ENCODE measurements at regions not wholly inside any gene's neighbourhood (a gene's known extent, or its start where the extent isn't known, plus 50 kb on each side); places are given as distances from the start of the nearest gene placed in this dataset.

DNA sequence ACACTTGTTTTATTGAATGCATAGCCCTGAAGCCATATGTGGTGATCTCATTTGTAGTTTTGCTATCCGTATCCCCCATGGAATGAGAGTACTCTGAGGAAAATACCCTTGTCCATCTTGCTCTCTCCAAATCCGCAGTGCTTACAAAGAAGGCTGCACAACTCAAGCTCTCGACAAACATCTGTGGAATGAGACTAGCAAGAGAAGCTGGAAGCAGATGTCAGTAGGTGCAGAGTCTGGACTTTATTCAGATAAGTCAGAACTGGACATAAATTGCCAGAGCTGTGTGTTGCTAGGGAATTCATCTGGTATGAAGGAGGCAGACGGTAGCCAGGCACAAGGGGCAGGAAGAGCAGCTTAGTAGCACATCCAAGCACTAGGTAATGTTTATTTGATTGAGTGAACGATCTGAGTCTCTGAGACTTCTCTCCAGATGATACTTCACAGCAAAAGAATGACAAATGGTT is 1046.2 kb downstream of the XPNPEP1 start:
- Mint-ChIP-seq H3K36me3 (no peaks in the 10 kb centered on the region), H3K4me1 (ENCODE audit: low read depth) (no peaks in the 10 kb centered on the region), H3K4me3 (no peak overlapping the region), H3K9me3 (ENCODE audit: low read depth) (no peaks in the 10 kb centered on the region), H3K27ac (no peak overlapping the region), H3K27me3 (no peaks in the 10 kb centered on the region)

DNA sequence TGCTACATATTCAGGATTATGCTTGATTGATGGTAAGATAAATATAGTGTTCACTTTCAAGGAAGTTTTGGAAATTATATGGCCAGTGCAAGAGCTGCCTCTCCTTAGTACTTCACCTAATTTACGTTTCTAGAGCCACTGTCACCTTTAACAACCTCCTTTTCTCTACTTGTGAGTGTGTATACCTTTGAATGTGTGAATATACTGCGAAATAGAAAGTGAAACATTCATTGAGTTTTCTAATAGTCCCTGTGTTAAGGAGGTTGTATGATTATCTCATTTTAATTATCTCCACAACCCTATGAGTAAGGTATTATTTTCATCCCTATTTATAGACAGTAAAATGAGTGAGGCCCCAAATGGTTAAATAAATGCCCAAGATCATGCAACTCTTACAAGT is 1050.5 kb downstream of the XPNPEP1 start:
- H3K4me1 Mint-ChIP-seq (ENCODE audit: low read depth): no peaks in the 10 kb centered on the region
- H3K36me3 Mint-ChIP-seq: no peaks in the 10 kb centered on the region
- no peaks in the 10 kb centered on the region for H3K9me3 Mint-ChIP-seq (ENCODE audit: low read depth)
- no peak overlapping the region for H3K4me3 Mint-ChIP-seq
- no peak overlapping the region for H3K27ac Mint-ChIP-seq
- H3K27me3 Mint-ChIP-seq: no peaks in the 10 kb centered on the region

DNA sequence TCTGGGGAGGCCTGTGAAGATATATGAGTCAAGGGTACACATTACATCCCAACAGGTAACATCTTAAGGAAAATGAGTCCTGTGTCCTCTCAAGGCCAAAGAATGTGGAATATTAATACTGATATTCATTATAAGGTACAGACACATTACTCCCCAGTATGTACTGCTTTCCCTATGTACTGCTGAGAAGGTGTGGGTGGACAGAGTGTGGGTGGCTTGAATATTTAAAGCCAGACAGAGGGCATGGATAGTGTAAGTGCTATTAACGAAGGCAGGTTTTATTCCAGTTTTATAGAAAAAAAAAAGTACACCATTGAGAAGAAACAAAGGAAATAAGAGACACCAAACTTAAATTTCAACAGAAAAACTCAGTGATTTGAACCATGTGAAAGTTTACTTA is 1054.4 kb downstream of the XPNPEP1 start:
- H3K4me1 Mint-ChIP-seq (ENCODE audit: low read depth): no peaks in the 10 kb centered on the region
- no peak overlapping the region for H3K27ac Mint-ChIP-seq
- no peak overlapping the region for H3K4me3 Mint-ChIP-seq
- H3K9me3 Mint-ChIP-seq (ENCODE audit: low read depth): peaks cover 5% of the 10 kb centered on the region
- H3K36me3 Mint-ChIP-seq: no peaks in the 10 kb centered on the region
- H3K27me3 Mint-ChIP-seq: no peaks in the 10 kb centered on the region

DNA sequence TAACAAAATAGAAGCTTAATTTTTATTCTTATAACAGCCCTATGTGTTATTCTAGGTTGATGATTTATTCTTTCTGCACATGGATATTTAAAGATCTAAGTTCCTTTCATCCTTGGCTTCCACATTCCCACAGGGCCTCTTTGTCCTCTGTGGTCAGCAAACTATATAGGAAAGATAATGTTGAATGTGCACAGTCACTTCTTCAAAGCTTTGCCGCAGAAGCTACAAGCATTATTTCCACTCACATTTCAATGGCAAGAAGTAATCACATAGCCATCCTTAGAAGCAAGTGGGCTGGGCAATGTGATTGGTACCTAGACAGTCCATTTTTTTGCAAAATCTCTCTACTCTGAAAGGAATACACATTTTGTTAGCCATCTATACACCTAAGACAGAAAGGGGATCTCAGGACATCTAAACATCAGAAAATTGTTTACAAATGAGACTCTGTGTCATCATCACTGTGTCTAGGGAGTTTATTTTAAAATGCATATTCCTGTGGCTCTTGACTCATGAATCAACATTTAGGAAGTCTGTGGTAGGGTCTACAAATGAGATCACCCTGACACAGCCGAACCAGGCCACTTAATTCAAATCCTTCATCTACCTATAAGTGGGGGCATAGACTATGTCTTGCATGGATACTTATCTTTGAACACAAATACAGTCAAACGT is 1060.5 kb downstream of the XPNPEP1 start:
- no peaks in the 10 kb centered on the region for H3K4me1 Mint-ChIP-seq (ENCODE audit: low read depth)
- no peaks in the 10 kb centered on the region for H3K36me3 Mint-ChIP-seq
- no peak overlapping the region for H3K4me3 Mint-ChIP-seq
- H3K9me3 Mint-ChIP-seq (ENCODE audit: low read depth): peaks cover 15% of the 10 kb centered on the region
- no peaks in the 10 kb centered on the region for H3K27me3 Mint-ChIP-seq
- no peak overlapping the region for H3K27ac Mint-ChIP-seq

DNA sequence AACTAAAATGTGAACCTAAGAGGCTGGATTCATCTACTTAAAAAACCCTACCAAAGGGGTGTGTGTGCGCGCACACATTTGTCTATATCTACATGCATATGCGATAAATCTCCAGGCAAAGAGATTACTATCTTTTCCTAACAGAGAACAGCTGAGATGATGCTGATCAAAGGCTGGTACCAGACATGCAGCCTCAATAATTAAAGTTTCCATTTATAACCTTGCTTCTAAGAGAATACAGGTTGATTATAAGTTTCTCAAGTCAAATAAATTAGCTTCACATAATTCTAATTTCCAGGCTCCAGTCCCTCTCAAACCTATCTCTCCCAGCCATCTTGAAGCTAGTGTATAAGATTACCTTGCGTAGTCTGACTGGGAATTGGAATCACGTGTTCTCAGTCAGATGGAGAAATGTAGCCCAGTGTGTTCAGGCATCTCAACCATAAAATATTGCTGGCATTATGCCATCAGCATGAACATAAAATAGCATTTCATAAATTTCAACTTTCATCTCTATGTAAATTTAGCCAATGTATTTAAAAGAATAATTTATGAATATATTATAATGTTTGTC is 1062.0 kb downstream of the XPNPEP1 start:
- no peaks in the 10 kb centered on the region for H3K4me1 Mint-ChIP-seq (ENCODE audit: low read depth)
- H3K4me3 Mint-ChIP-seq: no peak overlapping the region
- H3K9me3 Mint-ChIP-seq (ENCODE audit: low read depth): peaks cover 15% of the 10 kb centered on the region
- H3K36me3 Mint-ChIP-seq: no peaks in the 10 kb centered on the region
- no peak overlapping the region for H3K27ac Mint-ChIP-seq
- no peaks in the 10 kb centered on the region for H3K27me3 Mint-ChIP-seq

DNA sequence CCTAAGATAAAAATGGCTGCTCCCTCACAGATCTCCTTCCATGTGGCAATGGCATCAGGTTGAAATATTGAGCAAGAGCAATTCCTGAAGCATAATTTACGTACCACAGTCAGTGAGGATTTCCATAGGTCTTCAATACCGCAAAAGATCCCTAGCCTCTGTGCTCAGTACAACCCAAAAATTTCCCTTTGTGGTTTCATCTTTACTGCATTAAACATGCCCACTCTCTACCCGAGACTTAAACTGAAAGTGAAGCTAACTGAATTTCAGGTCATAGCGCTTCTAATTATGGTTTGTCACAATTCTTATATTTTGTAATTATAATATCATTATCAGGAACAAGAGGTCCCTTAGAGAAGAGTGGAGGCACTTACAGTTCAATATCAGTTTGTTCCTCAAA is 1071.1 kb downstream of the XPNPEP1 start:
- Mint-ChIP-seq H3K9me3 (ENCODE audit: low read depth) (peaks cover 4% of the 10 kb centered on the region), H3K27ac (no peak overlapping the region), H3K36me3 (no peaks in the 10 kb centered on the region), H3K4me3 (no peak overlapping the region), H3K27me3 (no peaks in the 10 kb centered on the region), H3K4me1 (ENCODE audit: low read depth) (no peaks in the 10 kb centered on the region)

DNA sequence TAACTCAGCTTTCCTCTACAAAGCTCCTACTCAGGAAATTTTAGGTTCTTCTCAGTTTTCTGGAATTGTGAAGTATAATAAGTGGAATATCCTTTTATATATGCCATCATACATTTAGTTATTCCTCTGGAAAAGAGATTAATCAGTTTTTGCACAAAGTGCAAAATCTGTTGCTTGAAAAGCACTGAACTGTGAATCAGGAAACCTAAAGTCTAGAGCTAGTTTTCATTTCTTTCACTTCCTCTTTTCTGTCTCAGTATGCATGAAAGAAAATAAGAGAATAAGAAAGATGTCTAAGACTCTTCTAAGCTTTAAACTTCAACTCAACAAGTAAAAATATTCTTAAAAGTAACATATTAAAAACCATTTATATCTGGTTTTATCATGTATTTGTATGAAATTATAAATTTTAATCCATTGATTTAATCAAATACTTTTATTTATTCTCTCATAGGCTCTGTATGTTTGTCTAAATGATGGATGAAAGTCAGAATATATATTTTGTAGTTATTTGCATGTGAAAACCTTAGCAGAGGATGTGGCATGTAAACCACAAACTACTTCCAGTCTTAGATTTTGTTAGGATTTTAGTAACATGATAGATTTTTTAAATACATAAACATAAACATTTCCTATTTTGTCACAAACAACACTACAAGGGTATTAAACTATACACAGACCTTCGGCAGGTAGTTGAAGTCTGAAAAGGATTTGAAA is 1073.0 kb downstream of the XPNPEP1 start:
- no peak overlapping the region for H3K27ac Mint-ChIP-seq
- no peaks in the 10 kb centered on the region for H3K36me3 Mint-ChIP-seq
- H3K4me1 Mint-ChIP-seq (ENCODE audit: low read depth): no peaks in the 10 kb centered on the region
- H3K4me3 Mint-ChIP-seq: no peak overlapping the region
- H3K27me3 Mint-ChIP-seq: no peaks in the 10 kb centered on the region
- H3K9me3 Mint-ChIP-seq (ENCODE audit: low read depth): peaks cover 6% of the 10 kb centered on the region

DNA sequence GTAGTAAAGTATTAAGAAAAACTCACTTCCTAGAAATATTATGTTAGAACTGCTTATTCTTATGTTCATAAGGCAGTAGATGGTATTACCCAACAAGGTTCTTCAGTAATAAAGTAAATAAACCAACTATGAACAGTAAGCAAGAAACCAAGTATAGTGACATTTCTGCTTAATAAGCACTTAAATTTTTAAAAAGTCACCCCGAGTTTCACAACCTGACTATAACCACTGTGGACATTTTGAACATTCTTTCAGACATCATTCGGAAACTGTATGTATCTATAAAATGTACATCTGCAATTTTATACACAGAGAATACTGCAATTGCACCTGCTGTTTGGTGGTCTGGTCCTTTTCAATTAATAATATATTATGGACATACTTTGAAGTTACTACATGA is 1073.6 kb downstream of the XPNPEP1 start:
- peaks cover 6% of the 10 kb centered on the region for H3K9me3 Mint-ChIP-seq (ENCODE audit: low read depth)

DNA sequence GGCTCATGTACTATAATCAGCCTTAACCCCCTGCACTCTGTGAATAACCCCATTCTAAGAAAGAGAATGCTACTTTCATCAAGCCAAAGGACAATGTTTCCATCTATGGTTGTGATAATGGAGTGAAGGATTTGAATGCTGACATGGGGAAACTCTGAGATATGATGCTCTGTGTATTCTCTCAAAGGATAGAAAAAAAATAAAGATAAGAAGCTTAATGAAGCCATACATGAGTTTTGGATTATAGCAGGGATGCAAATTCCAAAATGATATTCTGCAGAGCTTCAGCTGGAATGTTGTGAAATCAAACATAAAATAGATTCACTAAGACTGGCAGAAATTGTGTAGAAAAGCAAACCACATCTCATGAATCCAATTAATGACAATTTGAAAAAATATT is 1074.1 kb downstream of the XPNPEP1 start:
- Mint-ChIP-seq H3K4me3 (no peak overlapping the region), H3K27me3 (no peaks in the 10 kb centered on the region), H3K9me3 (ENCODE audit: low read depth) (peaks cover 8% of the 10 kb centered on the region), H3K27ac (no peak overlapping the region), H3K36me3 (no peaks in the 10 kb centered on the region), H3K4me1 (ENCODE audit: low read depth) (no peaks in the 10 kb centered on the region)

More for the DNA sequence above, 1073.6 kb downstream of the XPNPEP1 start:
- H3K4me3 Mint-ChIP-seq: no peak overlapping the region
- H3K27ac Mint-ChIP-seq: no peak overlapping the region
- no peaks in the 10 kb centered on the region for H3K36me3 Mint-ChIP-seq
- no peaks in the 10 kb centered on the region for H3K4me1 Mint-ChIP-seq (ENCODE audit: low read depth)
- no peaks in the 10 kb centered on the region for H3K27me3 Mint-ChIP-seq

DNA sequence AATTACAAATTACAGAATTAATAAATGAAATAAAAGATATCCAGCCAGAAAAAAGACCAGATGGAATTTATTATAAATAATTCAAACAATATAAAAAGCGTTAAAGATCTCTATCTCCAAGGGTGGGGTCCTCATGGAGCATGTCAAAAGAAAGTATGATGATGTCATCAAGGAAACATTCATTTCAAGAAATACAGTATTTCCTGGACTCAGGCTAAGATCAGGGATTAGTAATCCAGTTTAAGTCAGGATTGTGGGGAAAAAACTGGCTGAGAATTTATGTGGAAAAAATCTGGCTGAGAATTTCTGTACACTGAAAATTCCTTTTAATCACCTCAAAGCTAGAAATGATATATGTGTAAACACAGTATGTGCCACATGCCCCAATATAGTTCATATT is 1075.3 kb downstream of the XPNPEP1 start:
- H3K36me3 Mint-ChIP-seq: no peaks in the 10 kb centered on the region
- H3K4me1 Mint-ChIP-seq (ENCODE audit: low read depth): no peaks in the 10 kb centered on the region
- peaks cover 10% of the 10 kb centered on the region for H3K9me3 Mint-ChIP-seq (ENCODE audit: low read depth)
- H3K4me3 Mint-ChIP-seq: no peak overlapping the region
- no peak overlapping the region for H3K27ac Mint-ChIP-seq
- no peaks in the 10 kb centered on the region for H3K27me3 Mint-ChIP-seq

DNA sequence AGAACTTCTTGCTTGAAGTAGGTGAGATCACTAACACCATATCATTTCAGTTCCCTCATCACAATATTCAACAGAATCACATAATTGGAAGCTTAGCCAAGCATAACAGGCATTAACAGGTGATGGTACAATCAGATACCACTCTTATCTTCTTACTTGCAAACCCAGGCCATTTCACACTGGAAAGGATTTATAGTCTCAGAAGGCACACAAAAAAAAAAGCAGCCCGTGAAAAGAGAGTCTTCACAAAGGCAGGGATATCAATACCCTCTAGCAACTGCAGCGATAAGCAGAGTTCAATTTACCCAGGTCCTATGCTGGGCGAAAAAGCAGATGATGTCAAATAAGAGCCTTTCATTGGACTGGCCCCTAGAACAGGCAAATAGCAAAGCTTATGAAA is 1082.4 kb downstream of the XPNPEP1 start:
- Mint-ChIP-seq H3K4me1 (ENCODE audit: low read depth) (no peaks in the 10 kb centered on the region), H3K27me3 (no peaks in the 10 kb centered on the region), H3K36me3 (no peaks in the 10 kb centered on the region), H3K27ac (no peak overlapping the region), H3K4me3 (no peak overlapping the region), H3K9me3 (ENCODE audit: low read depth) (peaks cover 17% of the 10 kb centered on the region)

DNA sequence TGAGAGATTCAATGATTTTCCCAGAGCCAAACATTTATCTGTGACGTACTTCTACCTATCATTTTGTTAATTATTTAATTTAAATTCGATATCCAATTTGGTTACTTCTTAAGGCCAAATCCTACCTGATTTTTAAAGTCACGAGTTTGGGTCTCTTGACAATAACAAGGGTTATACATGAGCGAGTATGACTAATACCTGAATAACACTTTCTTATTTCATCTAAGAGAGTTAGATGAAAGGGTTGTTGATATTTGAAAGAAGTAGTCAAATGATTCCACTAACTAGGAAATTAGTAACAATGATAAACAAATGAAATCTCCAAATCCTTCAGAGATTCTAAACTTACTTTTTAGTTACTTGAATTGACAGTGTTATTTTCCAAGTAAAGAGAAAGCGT is 1086.9 kb downstream of the XPNPEP1 start:
- Mint-ChIP-seq H3K36me3 (no peaks in the 10 kb centered on the region), H3K9me3 (ENCODE audit: low read depth) (peaks cover 11% of the 10 kb centered on the region), H3K27ac (no peak overlapping the region), H3K27me3 (no peaks in the 10 kb centered on the region), H3K4me1 (ENCODE audit: low read depth) (no peaks in the 10 kb centered on the region), H3K4me3 (no peak overlapping the region)

DNA sequence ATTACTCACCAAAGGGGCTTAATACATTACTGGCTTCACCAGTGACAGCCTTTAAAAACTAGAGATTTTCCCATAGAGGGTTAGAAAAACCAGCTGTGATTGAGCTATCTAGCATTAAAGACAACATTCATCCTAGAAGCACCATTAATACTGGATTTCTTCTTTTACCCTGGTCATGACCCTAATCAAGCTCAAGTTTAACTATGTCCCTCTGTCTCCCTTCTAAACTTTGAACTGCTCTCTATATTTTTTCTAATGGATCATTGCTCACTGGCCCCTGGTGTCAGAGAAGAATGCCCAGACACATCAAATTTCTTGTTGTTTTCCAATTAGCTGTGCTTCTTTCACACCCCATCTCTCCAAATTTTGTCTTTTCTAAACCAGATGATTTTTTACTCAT is 1101.3 kb downstream of the XPNPEP1 start:
- Mint-ChIP-seq H3K36me3 (no peaks in the 10 kb centered on the region), H3K27me3 (no peaks in the 10 kb centered on the region), H3K9me3 (ENCODE audit: low read depth) (no peaks in the 10 kb centered on the region), H3K27ac (no peak overlapping the region), H3K4me1 (ENCODE audit: low read depth) (no peaks in the 10 kb centered on the region), H3K4me3 (no peak overlapping the region)

DNA sequence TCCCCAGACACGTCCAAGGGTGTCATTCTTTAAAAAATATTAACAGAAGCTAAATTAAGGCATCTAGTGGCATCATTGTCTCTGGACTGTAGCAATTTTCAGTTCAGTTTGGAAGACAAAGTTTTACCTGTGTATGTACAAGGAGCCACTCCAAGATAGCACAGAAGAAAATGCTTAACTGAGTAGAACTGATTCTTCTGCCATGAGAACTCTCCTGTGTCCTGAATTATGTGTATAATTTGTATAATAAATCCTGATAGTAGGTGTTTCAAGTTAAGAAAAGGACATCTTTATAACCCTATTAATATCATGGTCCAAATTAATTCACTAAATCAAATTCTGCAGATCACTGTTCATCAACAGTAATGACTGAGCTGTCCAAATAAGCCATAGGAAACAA is 1104.0 kb downstream of the XPNPEP1 start:
- Mint-ChIP-seq H3K36me3 (no peaks in the 10 kb centered on the region), H3K27me3 (no peaks in the 10 kb centered on the region), H3K4me1 (ENCODE audit: low read depth) (no peaks in the 10 kb centered on the region), H3K4me3 (no peak overlapping the region), H3K9me3 (ENCODE audit: low read depth) (peaks cover 11% of the 10 kb centered on the region), H3K27ac (no peak overlapping the region)

DNA sequence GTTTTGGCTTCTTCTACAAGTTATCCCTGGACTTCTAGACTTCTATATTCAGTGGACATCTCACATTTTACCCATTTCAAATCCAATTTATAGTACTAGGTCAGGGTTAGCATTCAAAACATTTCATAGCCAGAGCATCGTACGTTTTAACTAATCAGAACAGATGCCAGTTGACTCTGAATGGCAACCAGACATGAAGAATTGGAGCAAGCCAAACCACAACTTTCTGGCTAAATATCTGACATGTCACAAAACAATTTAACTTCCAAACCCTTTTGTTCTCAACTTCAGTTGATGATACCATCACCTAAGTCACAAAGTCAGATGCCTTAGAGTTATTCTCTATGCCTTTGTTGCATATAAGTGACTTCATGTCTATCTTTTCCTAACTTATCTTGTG is 1105.7 kb downstream of the XPNPEP1 start:
- Mint-ChIP-seq H3K4me1 (ENCODE audit: low read depth) (no peaks in the 10 kb centered on the region), H3K27ac (no peak overlapping the region), H3K9me3 (ENCODE audit: low read depth) (peaks cover 11% of the 10 kb centered on the region)

More for the DNA sequence above, 1105.7 kb downstream of the XPNPEP1 start:
- no peak overlapping the region for H3K4me3 Mint-ChIP-seq
- H3K27me3 Mint-ChIP-seq: no peaks in the 10 kb centered on the region
- H3K36me3 Mint-ChIP-seq: no peaks in the 10 kb centered on the region
